Caco-2 (cell line): ENCODE measurements at regions not wholly inside any gene's neighbourhood (a gene's known extent, or its start where the extent isn't known, plus 50 kb on each side); places are given as distances from the start of the nearest gene placed in this dataset.

ENCODE experiments used
- BruUV-seq: library from RNA; stranded (reverse); fragments of 400-500 nt; replicated peaks from 2 replicates; lab custom pipeline; 2021; lab: Mats Ljungman, UMichigan
- CTCF ChIA-PET: fragments of 300-600 bp; sonication (Branson Sonifier 250); formaldehyde crosslinking; loops from one replicate; lab custom pipeline; 2022; ENCODE audit warnings: antibody characterized with exemption; lab: Charles Lee
- POLR2A ChIA-PET: fragments of 300-600 bp; sonication (Branson Sonifier 250); formaldehyde crosslinking; loops from one replicate; lab custom pipeline; 2022; ENCODE audit warnings: antibody characterized with exemption; lab: Charles Lee
- DNase-seq, 2 experiments: peaks; one replicate each; pipeline versions ENCODE4 v3.0.0 to v3.0.0-alpha.2; 2020 to 2022
- H3K27me3 ChIP-seq: replicated peaks from 2 replicates; pipeline ENCODE4 v1.6.0; 2011; ENCODE audit warnings: low read length; ENCODE audit not compliant: control insufficient read depth, insufficient read depth
- H3K36me3 ChIP-seq: 2 replicates; pipeline ENCODE4 v1.5.1; 2011; ENCODE audit warnings: low read length; ENCODE audit not compliant: control insufficient read depth, insufficient read depth
- H3K4me1 ChIP-seq: fragments of 250-450 bp; sonication (Bioruptor Pico); 2 replicates; pipeline ENCODE4 v1.5.1; 2020; ENCODE audit warnings: mild to moderate bottlenecking
- H3K4me3 ChIP-seq: 2 replicates; pipeline ENCODE4 v1.5.1; 2011; ENCODE audit warnings: low read depth, mild to moderate bottlenecking, control low read depth, low read length
- H3K9me3 ChIP-seq: fragments of 250-450 bp; sonication (Bioruptor Pico); 2 replicates; pipeline ENCODE4 v1.5.1; 2020; ENCODE audit warnings: mild to moderate bottlenecking, moderate library complexity
- H3K27ac Mint-ChIP-seq: one replicate; pipeline ENCODE4 v1.8.0; 2022; ENCODE audit warnings: mixed read lengths; ENCODE audit not compliant: unreplicated experiment
- H3K27me3 Mint-ChIP-seq: one replicate; pipeline ENCODE4 v1.8.0; 2022; ENCODE audit warnings: mixed read lengths; ENCODE audit not compliant: insufficient read depth, unreplicated experiment
- H3K36me3 Mint-ChIP-seq: one replicate; pipeline ENCODE4 v1.8.0; 2022; ENCODE audit warnings: mild to moderate bottlenecking, mixed read lengths; ENCODE audit not compliant: insufficient read depth, unreplicated experiment
- H3K4me1 Mint-ChIP-seq: one replicate; pipeline ENCODE4 v1.8.0; 2022; ENCODE audit warnings: low read depth, mixed read lengths; ENCODE audit not compliant: unreplicated experiment
- H3K4me3 Mint-ChIP-seq: one replicate; pipeline ENCODE4 v1.8.0; 2022; ENCODE audit warnings: mild to moderate bottlenecking, moderate library complexity, mixed read lengths; ENCODE audit not compliant: unreplicated experiment
- H3K9me3 Mint-ChIP-seq: one replicate; pipeline ENCODE4 v1.8.0; 2022; ENCODE audit warnings: mixed read lengths; ENCODE audit not compliant: unreplicated experiment
- intact Hi-C: fragments of 100-400 bp; cut with micrococcal nuclease; formaldehyde crosslinking; loops from one replicate; pipeline ENCODE4 v1.10.0; 2022; ENCODE audit not compliant: unreplicated experiment
- TF ChIP-seq, protein P1 (sequence below), 2 experiments: fragments of 200-600 bp in 1 of 2; IDR thresholded peaks; 1 replicate in 1 of 2; 2 replicates in 1 of 2; pipeline versions ENCODE4 v1.5.1 to v1.8.0; 2011 to 2022; ENCODE audit warnings: antibody characterized with exemption in 1 of 2, control low read depth in 1 of 2, inconsistent platforms in 1 of 2, low read depth in 1 of 2, low read length in 1 of 2, mild to moderate bottlenecking in 1 of 2, moderate library complexity in 1 of 2; ENCODE audit not compliant: insufficient read depth in 1 of 2, severe bottlenecking in 1 of 2, unreplicated experiment in 1 of 2

GRCh38 chr13:22761709-22762108 lies 419.1 kb upstream of the SGCG start:
- Histone ChIP-seq H3K9me3 (no peaks in the 10 kb centered on the region), H3K4me3 (no peak overlapping the region), H3K36me3 (no peaks in the 10 kb centered on the region), H3K27me3 (no peaks in the 10 kb centered on the region), H3K4me1 (0 out of 2 replicates have a peak, but pooled peaks cover 5% of the 10 kb centered on the region)
- Mint-ChIP-seq H3K36me3 (no peaks in the 10 kb centered on the region), H3K27ac (no peak overlapping the region), H3K4me1 (no peaks in the 10 kb centered on the region), H3K9me3 (no peaks in the 10 kb centered on the region), H3K4me3 (no peak overlapping the region), H3K27me3 (no peaks in the 10 kb centered on the region)
- no peak for DNase-seq
- no TSS peak for BruUV-seq
- CTCF ChIA-PET = interaction anchor here (0.6 kb wide), 1 partner anchor 457 kb away, joined by 3 read pairs; no protein-coding TSS in a partner anchor
- POLR2A ChIA-PET = no interaction called here
- intact Hi-C loops = no loop called here
- TF ChIP-seq, protein P1, sequence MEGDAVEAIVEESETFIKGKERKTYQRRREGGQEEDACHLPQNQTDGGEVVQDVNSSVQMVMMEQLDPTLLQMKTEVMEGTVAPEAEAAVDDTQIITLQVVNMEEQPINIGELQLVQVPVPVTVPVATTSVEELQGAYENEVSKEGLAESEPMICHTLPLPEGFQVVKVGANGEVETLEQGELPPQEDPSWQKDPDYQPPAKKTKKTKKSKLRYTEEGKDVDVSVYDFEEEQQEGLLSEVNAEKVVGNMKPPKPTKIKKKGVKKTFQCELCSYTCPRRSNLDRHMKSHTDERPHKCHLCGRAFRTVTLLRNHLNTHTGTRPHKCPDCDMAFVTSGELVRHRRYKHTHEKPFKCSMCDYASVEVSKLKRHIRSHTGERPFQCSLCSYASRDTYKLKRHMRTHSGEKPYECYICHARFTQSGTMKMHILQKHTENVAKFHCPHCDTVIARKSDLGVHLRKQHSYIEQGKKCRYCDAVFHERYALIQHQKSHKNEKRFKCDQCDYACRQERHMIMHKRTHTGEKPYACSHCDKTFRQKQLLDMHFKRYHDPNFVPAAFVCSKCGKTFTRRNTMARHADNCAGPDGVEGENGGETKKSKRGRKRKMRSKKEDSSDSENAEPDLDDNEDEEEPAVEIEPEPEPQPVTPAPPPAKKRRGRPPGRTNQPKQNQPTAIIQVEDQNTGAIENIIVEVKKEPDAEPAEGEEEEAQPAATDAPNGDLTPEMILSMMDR (IDR thresholded peaks at IDR 0.05; ENCODE audit: insufficient read depth in 1 of 2, low read depth in 1 of 2, low read length in 1 of 2, severe bottlenecking in 1 of 2, unreplicated experiment in 1 of 2) = no peak

DNA sequence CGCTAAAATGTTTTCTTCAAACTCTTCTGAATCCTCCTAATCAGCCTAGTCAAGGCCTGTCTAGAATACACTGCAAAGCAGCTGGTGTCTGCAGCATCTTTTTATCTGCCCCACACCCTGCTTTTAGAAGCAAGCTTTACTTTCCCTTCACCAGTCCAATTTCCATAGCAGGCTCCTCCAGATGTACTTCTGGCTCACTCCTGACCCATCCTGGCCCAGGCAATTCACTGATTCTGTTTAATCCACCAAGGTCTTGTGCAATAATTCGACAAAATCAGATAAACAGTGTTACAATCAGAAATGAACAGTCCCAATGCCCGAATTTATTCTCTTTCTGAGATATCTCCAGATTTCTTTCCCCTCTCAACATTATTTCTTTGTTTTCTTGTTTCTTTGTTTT lies 415.2 kb upstream of the SGCG start:
- no peaks in the 10 kb centered on the region for H3K4me1 Mint-ChIP-seq
- no peaks in the 10 kb centered on the region for H3K9me3 ChIP-seq
- ChIA-PET CTCF (no interaction called here), POLR2A (no interaction called here)
- no peak overlapping the region for H3K4me3 Mint-ChIP-seq
- no peak overlapping the region for H3K4me3 ChIP-seq
- no peak for DNase-seq
- no peaks in the 10 kb centered on the region for H3K27me3 Mint-ChIP-seq
- H3K36me3 ChIP-seq = no peaks in the 10 kb centered on the region
- 0 out of 2 replicates have a peak, but pooled peaks cover 5% of the 10 kb centered on the region for H3K4me1 ChIP-seq
- TF ChIP-seq, protein P1 (IDR thresholded peaks at IDR 0.05; ENCODE audit: insufficient read depth in 1 of 2, low read depth in 1 of 2, low read length in 1 of 2, severe bottlenecking in 1 of 2, unreplicated experiment in 1 of 2) = no peak
- no TSS peak for BruUV-seq
- intact Hi-C loops = no loop called here
- H3K36me3 Mint-ChIP-seq = no peaks in the 10 kb centered on the region
- H3K27me3 ChIP-seq = no peaks in the 10 kb centered on the region
- no peaks in the 10 kb centered on the region for H3K9me3 Mint-ChIP-seq
- H3K27ac Mint-ChIP-seq = no peak overlapping the region

DNA sequence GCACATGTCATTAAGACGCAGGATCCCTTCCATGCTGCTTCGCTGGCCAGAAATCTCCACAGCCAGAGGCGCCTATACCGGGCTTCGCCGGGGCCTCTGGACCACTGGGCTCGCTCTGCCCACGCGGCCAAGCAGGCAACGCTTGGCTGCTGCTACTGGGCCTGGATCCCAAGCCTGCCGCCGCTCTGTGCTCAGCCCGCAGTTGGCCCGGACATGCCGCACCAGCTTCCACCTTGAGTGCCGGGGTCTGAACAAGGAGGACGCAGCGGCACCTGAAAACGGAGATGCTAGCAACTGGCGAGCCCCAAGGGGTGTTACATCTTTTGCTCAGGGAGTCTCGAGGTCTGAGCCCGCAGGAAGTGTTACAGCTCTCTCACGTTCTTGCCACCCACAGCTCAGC lies 409.9 kb upstream of the SGCG start:
- POLR2A ChIA-PET = no interaction called here
- H3K4me1 Mint-ChIP-seq = no peaks in the 10 kb centered on the region
- no peaks in the 10 kb centered on the region for H3K4me1 ChIP-seq
- DNase-seq = no peak
- intact Hi-C loops = no loop called here
- H3K36me3 Mint-ChIP-seq = no peaks in the 10 kb centered on the region
- no TSS peak for BruUV-seq
- H3K27me3 Mint-ChIP-seq = no peaks in the 10 kb centered on the region
- H3K27ac Mint-ChIP-seq = no peak overlapping the region
- TF ChIP-seq, protein P1 (IDR thresholded peaks at IDR 0.05; ENCODE audit: insufficient read depth in 1 of 2, low read depth in 1 of 2, low read length in 1 of 2, severe bottlenecking in 1 of 2, unreplicated experiment in 1 of 2) = no peak
- no peaks in the 10 kb centered on the region for H3K36me3 ChIP-seq
- peaks cover 8% of the 10 kb centered on the region for H3K9me3 Mint-ChIP-seq
- H3K9me3 ChIP-seq = no peaks in the 10 kb centered on the region
- H3K27me3 ChIP-seq = no peaks in the 10 kb centered on the region
- CTCF ChIA-PET = no interaction called here
- H3K4me3 ChIP-seq = no peak overlapping the region
- H3K4me3 Mint-ChIP-seq = no peak overlapping the region
